Activated T-cell treated with anti-CD3 and anti-CD28 coated beads, Interleukin-2, amount 50 U/mL, for 72 hours (primary cell): ENCODE measurements at regions not wholly inside any gene's neighbourhood (a gene's known extent, or its start where the extent isn't known, plus 50 kb on each side); places are given as distances from the start of the nearest gene placed in this dataset.
A peak's percentile ranks its signal among the peaks of the same experiment; 100 is the strongest.

Experiments used
- ATAC-seq, 2 donors: fragments of 150-1000 bp; cut with Tn5 transposase; replicated peaks in 1 of 2; 2 replicates each; pipeline ENCODE4 v1.10.0; 2021; ENCODE audit warnings: moderate library complexity in 2 of 2, mild to moderate bottlenecking in 1 of 2
- DNase-seq, 2 donors: peaks; one replicate each; pipeline ENCODE4 v3.0.0; 2021 to 2022; ENCODE audit warnings: mixed read lengths in 1 of 2
- H3K27ac Mint-ChIP-seq: one replicate; pipeline ENCODE4 v1.8.0; 2022; ENCODE audit warnings: mild to moderate bottlenecking, moderate library complexity, mixed read lengths
- H3K27me3 Mint-ChIP-seq: one replicate; pipeline ENCODE4 v1.8.0; 2022; ENCODE audit warnings: low read depth, mixed read lengths
- H3K36me3 Mint-ChIP-seq, 2 donors: one replicate each; pipeline ENCODE4 v1.8.0; 2022; ENCODE audit warnings: mixed read lengths in 2 of 2, mild to moderate bottlenecking in 1 of 2; ENCODE audit not compliant: insufficient read depth in 2 of 2
- H3K4me1 Mint-ChIP-seq: one replicate; pipeline ENCODE4 v1.8.0; 2022; ENCODE audit warnings: low read depth, mixed read lengths
- H3K4me3 Mint-ChIP-seq, 2 donors: one replicate each; pipeline ENCODE4 v1.8.0; 2022; ENCODE audit warnings: mild to moderate bottlenecking in 2 of 2, mixed read lengths in 2 of 2, moderate library complexity in 2 of 2
- H3K9me3 Mint-ChIP-seq, 2 donors: one replicate each; pipeline ENCODE4 v1.8.0; 2022; ENCODE audit warnings: mixed read lengths in 2 of 2

DNA sequence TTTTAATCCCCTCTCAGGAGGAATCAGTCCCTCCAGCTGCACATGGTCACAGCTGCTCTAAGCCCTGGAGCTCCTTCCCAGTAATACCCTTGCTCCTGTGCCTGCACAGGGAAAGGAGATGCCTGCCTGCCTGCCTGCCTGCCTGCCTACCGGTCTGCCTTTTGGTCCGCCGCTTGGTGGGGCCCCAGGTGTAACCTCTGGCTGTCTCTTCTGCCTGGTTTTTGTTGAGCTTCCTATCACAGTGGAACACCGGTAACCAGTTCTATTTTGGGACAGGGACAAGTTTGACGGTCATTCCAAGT, 99.8 kb downstream of the DAD1 start:
- peaks cover 24 to 27% of the 10 kb centered on the region in 2 donors for H3K36me3 Mint-ChIP-seq
- H3K4me1 Mint-ChIP-seq: peaks cover 16% of the 10 kb centered on the region
- no peak for DNase-seq
- peak overlapping the region; percentile 93 to 95 for H3K4me3 Mint-ChIP-seq
- ATAC-seq: no peak
- peak overlapping the region; percentile 98 for H3K27ac Mint-ChIP-seq
- H3K9me3 Mint-ChIP-seq: no peaks in the 10 kb centered on the region
- no peaks in the 10 kb centered on the region for H3K27me3 Mint-ChIP-seq

DNA sequence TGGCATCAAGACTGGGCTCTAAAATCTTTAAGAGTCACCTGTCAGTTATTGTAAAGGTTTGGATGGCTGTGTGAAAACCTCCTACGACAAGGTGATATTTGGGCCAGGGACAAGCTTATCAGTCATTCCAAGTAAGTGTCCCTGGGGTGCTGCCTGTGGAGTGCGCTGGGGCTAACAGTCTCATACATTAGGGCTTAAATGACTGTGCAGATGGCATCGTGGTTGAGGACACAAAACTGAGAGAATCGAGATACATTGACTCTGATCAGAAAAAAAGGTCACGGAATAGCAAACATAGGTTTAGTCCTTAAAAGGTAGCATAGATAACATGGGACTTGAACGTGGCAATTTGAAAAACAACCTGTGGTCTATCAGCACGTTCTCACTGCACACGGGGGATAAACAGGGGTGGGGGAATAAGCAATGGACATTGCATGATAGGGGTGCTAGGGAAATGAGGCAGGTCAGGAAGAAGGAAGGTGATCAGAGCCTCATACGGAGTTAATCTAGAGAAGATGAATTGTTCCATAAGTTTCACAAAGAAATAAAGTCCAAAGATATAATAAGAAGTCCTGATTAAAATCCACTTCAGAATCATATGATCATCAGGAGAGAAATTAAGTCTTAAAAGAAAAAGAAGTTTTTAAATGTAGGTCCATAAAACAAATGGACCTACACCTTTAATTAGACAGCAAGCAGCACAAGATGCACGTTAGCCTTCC, 100.3 kb downstream of the DAD1 start:
- DNase-seq (no peak), ATAC-seq (peak; percentile 33 to 45)
- H3K4me1 Mint-ChIP-seq: peaks cover 15% of the 10 kb centered on the region
- H3K9me3 Mint-ChIP-seq: no peaks in the 10 kb centered on the region
- peak overlapping the region; percentile 93 for H3K27ac Mint-ChIP-seq
- H3K27me3 Mint-ChIP-seq: no peaks in the 10 kb centered on the region
- H3K36me3 Mint-ChIP-seq: peaks cover 23 to 28% of the 10 kb centered on the region in 2 donors
- H3K4me3 Mint-ChIP-seq: peak overlapping the region; percentile 93 to 95

DNA sequence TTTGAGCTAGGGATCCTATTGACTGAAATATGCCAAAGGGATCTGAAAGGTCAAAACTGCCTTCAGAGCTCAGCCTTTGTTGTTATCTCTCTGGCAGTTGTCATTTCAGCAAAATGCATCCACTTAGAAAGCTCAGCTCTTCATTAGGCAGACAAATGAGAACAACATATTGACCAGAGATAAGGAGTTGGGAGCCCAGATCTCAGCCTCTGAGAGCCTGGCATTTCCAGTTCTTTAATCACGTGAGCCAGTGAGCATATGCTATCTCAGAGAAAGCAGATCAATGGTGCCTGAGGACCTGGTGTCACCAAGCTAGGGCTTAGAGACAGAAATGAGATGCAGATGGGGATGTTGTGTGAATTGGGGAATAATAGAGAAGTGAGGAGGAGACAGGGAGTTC, 101.1 kb downstream of the DAD1 start:
- Mint-ChIP-seq H3K27me3 (no peaks in the 10 kb centered on the region), H3K4me1 (peaks cover 11% of the 10 kb centered on the region), H3K4me3 (peak overlapping the region; percentile 93 to 95), H3K9me3 (no peaks in the 10 kb centered on the region), H3K27ac (peak overlapping the region; percentile 93), H3K36me3 (peaks cover 20 to 24% of the 10 kb centered on the region in 2 donors)
- DNase-seq: no peak
- ATAC-seq: no peak

DNA sequence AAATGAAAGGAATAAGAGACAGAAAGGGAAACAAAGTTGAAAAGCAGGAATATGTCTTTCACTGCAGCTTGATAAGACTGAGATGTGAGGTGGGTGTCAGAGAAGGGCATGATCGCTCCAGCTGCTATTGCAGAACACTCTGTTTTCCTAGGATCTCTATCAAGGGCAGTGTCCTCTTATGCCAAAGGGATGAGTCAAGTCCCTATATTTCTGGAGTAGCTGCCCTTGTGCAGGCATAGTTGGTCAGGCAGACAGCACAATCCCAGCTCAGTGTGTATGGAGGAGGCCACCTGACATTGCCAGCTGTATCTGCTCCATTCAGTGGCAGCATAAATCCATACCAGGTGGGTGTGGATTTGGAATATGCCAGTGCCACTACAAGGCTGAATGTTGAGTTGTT, 101.6 kb downstream of the DAD1 start:
- DNase-seq (no peak), ATAC-seq (no peak)
- Mint-ChIP-seq H3K36me3 (peaks cover 20 to 26% of the 10 kb centered on the region in 2 donors), H3K27me3 (no peaks in the 10 kb centered on the region), H3K4me1 (peaks cover 11% of the 10 kb centered on the region), H3K27ac (peak overlapping the region; percentile 93), H3K9me3 (no peaks in the 10 kb centered on the region), H3K4me3 (peak overlapping the region; percentile 93 to 95)

DNA sequence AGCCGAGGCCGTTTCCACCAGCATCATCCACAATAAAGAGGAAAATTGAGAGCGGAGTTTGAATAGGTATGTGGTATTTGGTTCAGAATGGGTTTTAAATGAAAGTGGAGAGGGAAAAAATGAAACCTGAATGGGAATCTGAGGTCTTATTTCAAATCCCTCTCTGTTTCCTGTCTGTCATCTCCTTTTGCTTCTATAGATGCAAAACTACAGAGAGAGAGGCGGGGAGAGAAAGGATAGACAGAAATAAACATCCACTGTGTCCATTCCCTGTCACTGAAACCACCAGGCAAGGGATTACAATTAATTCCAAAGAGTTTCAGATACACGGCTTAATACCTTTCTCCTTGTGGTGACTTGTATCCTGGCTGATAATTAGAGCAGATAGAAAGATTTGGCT, 102.3 kb downstream of the DAD1 start:
- Mint-ChIP-seq H3K27me3 (no peaks in the 10 kb centered on the region), H3K4me1 (peaks cover 11% of the 10 kb centered on the region), H3K9me3 (no peaks in the 10 kb centered on the region), H3K4me3 (peak overlapping the region; percentile 93 to 95), H3K27ac (peak overlapping the region; percentile 93), H3K36me3 (peaks cover 20 to 27% of the 10 kb centered on the region in 2 donors)
- ATAC-seq (no peak), DNase-seq (no peak)

DNA sequence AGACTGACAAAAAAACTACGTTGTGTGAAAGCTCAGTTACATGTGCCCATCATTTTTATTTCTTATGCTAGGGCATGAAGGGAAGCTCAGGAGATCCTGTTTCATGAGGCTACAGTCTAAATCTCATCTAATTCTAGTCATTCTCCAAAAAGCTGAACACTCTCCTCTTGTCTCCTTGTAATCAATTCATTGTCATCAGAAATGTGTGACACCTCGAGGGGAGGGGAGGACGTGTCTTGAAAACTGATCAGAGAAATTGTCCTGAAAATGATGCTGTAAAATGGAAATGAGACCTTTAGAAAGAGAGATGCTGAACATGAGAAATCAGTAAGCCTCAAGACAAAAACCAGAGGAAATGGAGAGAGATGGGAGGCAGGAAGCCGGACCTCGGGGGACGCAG, 103.4 kb downstream of the DAD1 start:
- Mint-ChIP-seq H3K27me3 (no peaks in the 10 kb centered on the region), H3K9me3 (no peaks in the 10 kb centered on the region), H3K4me3 (peak overlapping the region; percentile 73 to 95), H3K36me3 (peaks cover 19 to 22% of the 10 kb centered on the region in 2 donors), H3K4me1 (peaks cover 7% of the 10 kb centered on the region), H3K27ac (peak overlapping the region; percentile 93)
- ATAC-seq (no peak), DNase-seq (no peak)

DNA sequence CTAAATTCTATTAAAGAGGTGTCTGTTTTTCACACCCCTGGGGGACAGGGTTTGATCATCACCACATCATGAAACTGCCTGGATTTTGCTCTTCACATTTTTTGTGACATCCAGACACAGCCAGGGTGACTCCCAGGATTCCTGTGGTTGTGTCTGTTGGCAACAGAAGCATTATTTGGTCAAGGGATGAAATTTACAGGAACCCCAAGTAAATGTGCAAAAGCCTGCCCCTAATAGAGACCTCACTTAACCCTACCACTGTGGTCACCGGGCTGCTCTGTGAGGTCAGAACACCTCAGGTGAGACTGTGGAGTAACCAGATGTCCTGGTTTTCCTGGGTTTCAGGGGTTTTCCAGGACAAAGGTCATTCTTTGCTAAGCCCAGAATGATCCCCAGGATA, 103.8 kb downstream of the DAD1 start:
- Mint-ChIP-seq H3K4me1 (peaks cover 5% of the 10 kb centered on the region), H3K27me3 (no peaks in the 10 kb centered on the region), H3K36me3 (peaks cover 15 to 18% of the 10 kb centered on the region in 2 donors), H3K9me3 (no peaks in the 10 kb centered on the region), H3K27ac (peak overlapping the region; percentile 93), H3K4me3 (peak overlapping the region; percentile 73 to 95)
- DNase-seq: no peak
- no peak for ATAC-seq

DNA sequence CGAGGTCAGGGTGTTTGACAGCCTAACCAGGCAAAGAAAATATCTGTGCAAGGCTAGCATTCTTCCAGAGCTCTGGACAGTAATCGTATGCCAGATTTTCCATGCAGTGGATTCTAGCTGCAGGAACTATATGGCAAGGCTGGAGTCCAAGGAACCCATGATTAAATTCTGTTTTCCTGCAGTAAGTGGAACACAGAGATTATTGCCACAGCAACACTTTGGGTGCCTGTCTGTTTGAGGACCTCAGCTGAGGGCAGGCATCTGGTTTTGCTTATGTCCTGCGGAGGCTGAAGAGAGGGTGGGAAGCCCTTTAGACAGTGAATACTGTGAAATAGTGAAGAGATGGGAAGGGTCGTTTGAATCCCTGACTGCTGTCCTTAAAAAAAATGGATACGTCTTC, 104.4 kb downstream of the DAD1 start:
- peak overlapping the region; percentile 69 to 95 for H3K4me3 Mint-ChIP-seq
- ATAC-seq (no peak), DNase-seq (no peak)
- no peaks in the 10 kb centered on the region for H3K27me3 Mint-ChIP-seq
- peaks cover 12 to 13% of the 10 kb centered on the region in 2 donors for H3K36me3 Mint-ChIP-seq
- H3K9me3 Mint-ChIP-seq: no peaks in the 10 kb centered on the region
- H3K27ac Mint-ChIP-seq: peak overlapping the region; percentile 93
- peaks cover under 1% of the 10 kb centered on the region for H3K4me1 Mint-ChIP-seq

DNA sequence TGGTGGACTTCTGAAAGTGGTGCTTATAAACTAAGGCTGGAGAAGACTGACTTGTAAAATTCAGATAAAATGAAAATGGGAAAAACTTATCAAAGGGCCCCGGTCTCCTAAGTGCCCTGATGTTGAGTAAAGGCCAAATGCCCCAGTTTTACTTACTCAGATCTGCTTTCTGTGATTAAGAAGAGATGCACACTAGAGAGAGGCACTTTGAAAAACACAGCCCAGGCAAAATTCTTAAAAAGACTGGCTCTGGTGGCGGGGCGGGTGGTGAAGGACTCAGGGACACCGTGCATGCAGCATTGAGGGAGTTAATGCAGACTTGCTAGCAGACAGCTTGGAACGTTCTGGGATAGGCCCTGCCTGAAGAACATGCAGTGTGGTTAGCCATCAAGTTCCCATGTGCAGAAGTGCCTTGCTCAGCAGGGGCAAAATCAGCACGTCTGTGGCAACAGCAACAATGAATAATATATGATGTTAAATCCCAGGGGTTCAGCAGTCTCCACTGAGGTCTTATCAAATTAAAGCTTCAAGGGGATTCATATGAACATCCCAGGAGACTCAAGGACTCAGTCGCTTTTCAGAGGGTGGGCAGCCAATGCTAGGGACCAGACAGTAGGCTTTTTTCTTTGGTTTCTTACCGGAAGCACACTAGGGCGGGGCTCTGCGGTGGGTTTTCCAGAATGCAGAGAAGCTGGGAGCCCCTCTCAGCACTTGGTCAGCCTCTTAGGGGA, 105.0 kb downstream of the DAD1 start:
- H3K27me3 Mint-ChIP-seq: no peaks in the 10 kb centered on the region
- peak overlapping the region; percentile 93 for H3K27ac Mint-ChIP-seq
- peaks cover 11 to 12% of the 10 kb centered on the region in 2 donors for H3K36me3 Mint-ChIP-seq
- H3K4me1 Mint-ChIP-seq: no peaks in the 10 kb centered on the region
- peak in 1 of 2 donors; percentile 31 for ATAC-seq
- peak overlapping the region; percentile 69 to 95 for H3K4me3 Mint-ChIP-seq
- no peak for DNase-seq
- H3K9me3 Mint-ChIP-seq: no peaks in the 10 kb centered on the region

DNA sequence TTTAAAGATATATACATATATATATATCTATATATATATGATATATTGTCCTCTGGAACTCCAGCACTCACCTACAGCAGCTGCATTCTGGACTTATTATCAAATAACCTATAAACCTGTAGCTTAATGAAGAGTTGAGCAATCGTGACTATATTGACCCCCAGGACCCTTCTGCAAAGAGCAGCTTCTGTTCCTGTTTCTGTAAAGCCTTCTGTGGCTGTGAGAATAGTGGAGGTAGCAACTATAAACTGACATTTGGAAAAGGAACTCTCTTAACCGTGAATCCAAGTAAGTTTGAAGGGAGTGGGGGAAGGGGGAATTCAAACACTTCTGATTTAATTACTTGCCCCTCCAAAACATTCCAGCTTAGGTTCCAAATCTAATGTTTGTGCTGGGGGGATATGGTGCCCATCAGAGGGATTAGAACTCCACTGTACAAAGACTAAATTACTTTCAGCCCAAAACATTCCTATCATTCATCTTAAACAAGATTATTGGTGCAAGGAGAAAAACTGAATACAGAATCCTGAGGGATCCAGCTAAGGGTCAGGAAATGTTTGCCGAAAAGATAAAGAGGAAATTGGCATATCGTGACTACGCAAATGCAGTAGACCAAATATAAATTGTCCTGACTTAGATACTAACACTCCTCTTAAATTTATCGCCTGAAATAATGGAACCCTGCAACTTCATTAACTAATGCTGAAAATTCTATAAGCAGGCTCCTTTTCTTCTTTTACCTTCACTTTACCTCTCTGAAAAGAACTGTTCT, 106.1 kb downstream of the DAD1 start:
- DNase-seq (no peak), ATAC-seq (no peak)
- peaks cover 8 to 10% of the 10 kb centered on the region in 2 donors for H3K36me3 Mint-ChIP-seq
- no peaks in the 10 kb centered on the region for H3K27me3 Mint-ChIP-seq
- H3K9me3 Mint-ChIP-seq: no peaks in the 10 kb centered on the region
- peak overlapping the region; percentile 93 for H3K27ac Mint-ChIP-seq
- peak overlapping the region; percentile 69 to 95 for H3K4me3 Mint-ChIP-seq
- no peaks in the 10 kb centered on the region for H3K4me1 Mint-ChIP-seq

DNA sequence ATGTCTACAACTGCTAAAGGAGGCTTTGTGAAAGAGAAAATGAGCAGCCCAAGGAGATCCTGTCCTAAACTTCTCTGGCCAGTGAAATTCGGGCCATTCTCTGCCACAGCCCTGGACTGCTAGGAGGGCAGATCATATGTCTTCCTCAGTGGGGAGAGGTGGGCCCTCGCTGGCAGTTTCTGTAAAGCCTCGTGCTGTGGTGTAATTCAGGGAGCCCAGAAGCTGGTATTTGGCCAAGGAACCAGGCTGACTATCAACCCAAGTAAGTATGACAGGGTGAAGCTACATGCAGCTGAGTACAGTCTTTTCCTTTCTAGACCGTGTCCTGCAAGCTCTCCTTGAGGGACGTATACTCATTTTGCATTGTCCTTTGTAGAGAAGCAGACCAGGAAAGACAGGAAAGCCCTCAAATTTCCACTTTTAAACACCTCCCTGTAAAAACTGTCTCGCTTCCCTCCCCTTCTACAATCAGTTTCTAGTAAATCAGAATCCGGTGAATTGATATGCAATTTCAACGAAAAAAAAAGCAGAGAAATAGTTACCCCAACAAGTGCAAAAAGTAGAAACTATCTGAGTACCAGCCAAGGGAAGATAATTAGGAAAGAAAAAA, 106.8 kb downstream of the DAD1 start:
- Mint-ChIP-seq H3K27ac (peak overlapping the region; percentile 98), H3K9me3 (no peaks in the 10 kb centered on the region), H3K4me3 (peak overlapping the region; percentile 72 to 88), H3K27me3 (no peaks in the 10 kb centered on the region), H3K36me3 (peaks cover 7 to 10% of the 10 kb centered on the region in 2 donors), H3K4me1 (no peaks in the 10 kb centered on the region)
- ATAC-seq (no peak), DNase-seq (no peak)

DNA sequence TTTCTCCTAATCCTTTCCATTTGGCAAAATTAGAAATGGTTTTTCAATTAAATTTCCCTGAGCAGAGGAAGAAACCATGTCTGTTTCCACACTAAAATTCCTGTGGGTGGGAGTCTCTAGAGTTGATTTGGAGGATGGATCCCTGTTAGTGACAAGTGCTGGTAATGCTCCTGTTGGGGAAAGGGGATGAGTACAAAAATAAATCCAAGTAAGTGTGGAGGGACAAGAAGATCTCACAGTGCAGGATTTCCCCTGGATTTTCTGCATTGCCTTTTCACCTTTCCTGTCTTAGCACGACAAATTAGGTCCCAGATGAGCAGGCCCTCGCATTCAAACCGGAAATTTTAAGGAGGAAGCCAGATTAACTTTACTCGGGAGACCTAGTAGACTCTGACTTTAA, 107.5 kb downstream of the DAD1 start:
- Mint-ChIP-seq H3K4me3 (peak overlapping the region; percentile 72 to 88), H3K36me3 (peaks cover 3 to 10% of the 10 kb centered on the region in 2 donors), H3K4me1 (no peaks in the 10 kb centered on the region), H3K27me3 (no peaks in the 10 kb centered on the region), H3K9me3 (no peaks in the 10 kb centered on the region), H3K27ac (peak overlapping the region; percentile 95)
- ATAC-seq (no peak), DNase-seq (no peak)
